ENCODE measurements at regions not wholly inside any gene's neighbourhood (a gene's known extent, or its start where the extent isn't known, plus 50 kb on each side); places are given as distances from the start of the nearest gene placed in this dataset.
"Not testable (repeated sequence)": the region's sequence is repeated elsewhere in the genome, so short reads cannot be mapped to it uniquely, and the experiment has no call there.

DNA sequence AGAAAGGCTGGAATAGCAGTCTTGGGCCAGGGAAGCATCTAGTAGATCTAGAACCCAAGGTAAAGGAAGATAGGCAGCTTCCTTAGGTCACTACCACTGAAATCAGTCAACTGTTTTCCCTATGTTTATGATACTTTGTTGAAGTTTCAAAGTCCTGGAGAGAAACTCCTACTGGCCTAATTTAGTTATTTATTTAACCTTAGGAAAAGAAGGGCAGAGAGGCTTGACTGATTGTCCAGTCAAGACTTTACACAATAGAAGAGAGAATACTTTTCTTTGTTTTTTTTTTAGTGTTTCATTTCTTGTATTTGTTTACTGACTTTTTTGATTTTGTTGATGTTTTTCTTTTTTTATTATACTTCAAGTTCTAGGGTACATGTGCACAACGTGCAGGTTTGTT is 138.9 kb upstream of the PHYHIPL start:
- DNase-seq (ENCODE audit: low read depth in 2 of 2) = no peak

- DNase-seq (ENCODE audit: low read depth in 2 of 2) = not testable (repeated sequence)
These were observed 133.1 kb upstream of the PHYHIPL start for GRCh38 chr10:59043358-59043757.

DNA sequence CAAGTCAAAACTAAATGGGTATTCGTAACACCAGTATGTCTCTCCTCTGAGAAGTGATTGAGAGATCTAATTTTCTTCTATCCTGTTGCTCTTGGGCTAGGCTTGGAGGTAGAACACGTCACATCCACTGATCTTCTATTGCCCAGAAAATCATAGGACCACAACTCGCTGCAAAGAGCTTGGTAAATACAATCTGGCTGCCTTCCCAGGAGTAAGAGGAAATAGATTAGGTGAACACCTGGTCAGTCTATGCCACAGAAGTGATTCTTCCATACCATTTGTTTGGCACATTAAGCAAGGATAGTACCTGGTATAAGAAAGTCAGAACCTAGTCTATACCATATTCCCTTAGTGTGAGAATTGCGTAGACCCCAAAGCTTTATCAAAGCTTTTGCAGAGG is 129.3 kb upstream of the PHYHIPL start:
- no peak for DNase-seq (ENCODE audit: low read depth in 2 of 2)

DNA sequence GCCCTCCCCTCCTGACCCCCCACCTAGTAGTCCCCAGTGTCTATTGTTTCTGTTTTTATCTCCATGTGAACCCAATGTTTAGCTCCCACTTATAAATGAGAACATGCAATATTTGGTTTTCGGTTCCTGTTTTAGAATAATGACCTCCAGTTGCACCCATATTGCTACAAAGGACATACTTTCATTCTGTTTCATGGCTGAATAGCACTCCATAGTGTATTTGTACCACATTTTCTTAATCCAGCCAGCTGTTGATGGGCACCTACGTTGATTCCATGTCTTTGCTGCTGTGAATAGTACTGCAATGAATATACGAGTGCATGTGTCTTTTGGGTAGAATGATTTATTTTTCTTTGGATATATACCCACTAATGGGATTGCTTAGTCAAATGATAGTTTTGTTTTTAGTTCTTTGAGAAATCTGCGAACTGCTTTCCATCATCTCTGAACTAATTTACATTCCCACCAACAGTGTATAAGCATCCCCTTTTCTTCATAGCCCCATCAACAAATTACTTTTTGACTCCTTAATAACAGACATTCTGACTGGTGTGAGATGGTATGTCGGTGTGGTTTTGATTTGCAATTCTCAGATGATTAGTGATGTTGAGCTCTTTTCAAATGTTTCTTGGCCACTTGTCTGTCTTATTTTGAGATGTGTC is 128.4 kb upstream of the PHYHIPL start:
- no peak for DNase-seq (ENCODE audit: low read depth in 2 of 2)

- not testable (repeated sequence) for DNase-seq (ENCODE audit: low read depth in 2 of 2)
These were observed 122.9 kb upstream of the PHYHIPL start for GRCh38 chr10:59053502-59053901.

DNA sequence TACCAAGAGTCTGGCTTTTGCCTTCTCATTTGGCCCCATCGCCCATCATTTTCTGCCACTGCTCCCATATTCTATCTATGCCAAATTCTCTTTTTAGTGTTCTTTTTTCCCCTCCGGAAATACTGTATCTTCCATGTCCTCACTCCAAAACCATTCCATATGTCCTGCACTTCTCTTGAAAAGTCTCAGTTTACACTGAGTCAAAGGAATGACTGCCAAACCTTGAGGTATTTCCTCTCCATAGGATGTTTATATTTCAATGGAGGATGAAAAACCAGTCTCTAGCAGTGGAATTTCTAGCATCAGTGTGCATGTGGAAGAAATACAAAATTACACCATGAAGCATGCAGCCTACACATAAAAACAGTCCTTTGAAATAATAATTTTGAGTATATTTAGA is 121.4 kb upstream of the PHYHIPL start:
- no peak for DNase-seq (ENCODE audit: low read depth in 2 of 2)

- no peak for DNase-seq (ENCODE audit: low read depth in 2 of 2)
These were observed 119.1 kb upstream of the PHYHIPL start for GRCh38 chr10:59057345-59057744.

DNA sequence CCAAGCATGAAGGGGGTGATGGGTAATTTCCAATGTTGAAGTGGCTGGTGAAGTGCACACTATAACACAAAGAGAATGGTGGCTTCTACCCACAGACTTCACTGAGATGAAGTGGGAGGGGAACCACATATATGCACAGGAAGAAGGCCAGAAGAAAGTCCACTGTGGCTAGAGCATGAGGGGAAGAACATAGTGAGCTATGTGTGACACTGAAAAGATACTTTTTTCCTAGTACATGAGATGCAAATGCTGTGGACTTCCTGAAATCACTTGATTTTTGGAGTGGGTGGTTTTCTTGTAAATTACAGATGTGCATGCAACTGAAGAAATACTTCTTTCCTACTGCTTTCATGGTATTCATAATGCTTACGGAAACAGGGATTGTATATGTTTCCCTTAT is 115.6 kb upstream of the PHYHIPL start:
- DNase-seq (ENCODE audit: low read depth in 2 of 2) = no peak

- DNase-seq (ENCODE audit: low read depth in 2 of 2) = no peak
These were observed 113.0 kb upstream of the PHYHIPL start for GRCh38 chr10:59063491-59063890.

- DNase-seq (ENCODE audit: low read depth in 2 of 2) = no peak
These were observed 112.3 kb upstream of the PHYHIPL start for GRCh38 chr10:59064080-59064692.

DNA sequence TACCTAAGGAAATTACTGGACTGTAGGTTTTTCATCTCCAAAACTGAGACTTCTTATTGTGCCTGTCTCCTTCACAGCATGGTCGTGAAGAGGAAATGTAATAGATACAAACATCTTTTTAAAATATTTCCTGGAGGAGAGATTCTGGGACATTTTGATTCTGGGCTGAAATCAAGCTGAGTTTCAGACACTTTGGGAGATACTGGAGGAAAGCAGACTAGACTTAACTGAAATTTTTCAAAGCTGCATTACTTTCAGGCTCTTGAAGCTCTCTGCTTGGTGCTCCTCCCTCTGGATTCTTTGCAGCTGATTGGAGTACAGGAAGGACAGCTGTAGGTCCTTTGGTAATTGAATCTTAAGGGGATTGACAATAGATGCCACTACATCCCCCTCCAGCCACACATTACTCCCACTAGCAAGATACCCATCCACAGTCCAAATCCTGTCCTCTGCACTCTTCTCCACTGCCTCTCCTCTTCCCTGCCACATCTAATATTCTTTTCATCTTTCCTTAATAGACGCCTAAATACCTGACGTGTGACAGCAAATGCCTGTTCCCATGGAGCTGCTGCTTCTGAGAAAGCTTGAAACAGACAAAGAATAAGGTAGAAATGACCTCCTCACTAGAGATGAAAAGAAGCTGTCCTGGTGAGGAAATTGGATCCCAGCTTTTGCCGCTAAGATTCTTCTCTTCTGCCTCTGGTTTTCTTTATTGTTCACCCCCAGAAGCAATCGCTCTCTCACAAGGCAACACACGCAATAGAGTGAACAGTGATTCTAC is 111.5 kb upstream of the PHYHIPL start:
- no peak for DNase-seq (ENCODE audit: low read depth in 2 of 2)

DNA sequence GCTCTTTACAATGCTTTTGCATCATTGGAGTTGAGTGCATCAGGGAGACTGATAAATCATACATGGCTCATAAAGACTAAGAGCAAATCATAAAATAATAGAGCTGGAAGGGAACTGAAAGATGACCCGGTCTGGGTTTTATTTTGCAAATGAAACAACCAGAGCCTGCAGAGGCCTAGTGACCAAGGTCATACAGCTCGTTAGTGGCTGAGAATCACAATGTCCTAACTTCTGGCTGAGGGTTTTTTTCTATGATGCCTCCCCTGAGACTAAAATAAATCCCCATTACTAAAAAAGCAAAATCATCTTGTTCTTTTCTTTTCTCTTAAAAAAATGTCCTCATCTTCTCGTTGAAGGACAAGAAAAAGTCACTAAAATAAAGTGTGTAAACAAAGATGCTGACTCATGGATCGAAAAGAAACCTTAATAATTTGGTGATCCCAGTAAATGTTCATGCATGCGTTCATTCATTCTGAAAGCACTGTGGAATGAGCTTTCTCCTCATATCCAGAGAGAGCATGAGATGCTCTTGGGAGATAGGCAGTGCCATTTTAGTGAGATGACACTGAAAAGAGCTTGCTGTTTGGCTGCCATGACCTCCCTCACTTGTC is 107.8 kb upstream of the PHYHIPL start:
- no peak for DNase-seq (ENCODE audit: low read depth in 2 of 2)

DNA sequence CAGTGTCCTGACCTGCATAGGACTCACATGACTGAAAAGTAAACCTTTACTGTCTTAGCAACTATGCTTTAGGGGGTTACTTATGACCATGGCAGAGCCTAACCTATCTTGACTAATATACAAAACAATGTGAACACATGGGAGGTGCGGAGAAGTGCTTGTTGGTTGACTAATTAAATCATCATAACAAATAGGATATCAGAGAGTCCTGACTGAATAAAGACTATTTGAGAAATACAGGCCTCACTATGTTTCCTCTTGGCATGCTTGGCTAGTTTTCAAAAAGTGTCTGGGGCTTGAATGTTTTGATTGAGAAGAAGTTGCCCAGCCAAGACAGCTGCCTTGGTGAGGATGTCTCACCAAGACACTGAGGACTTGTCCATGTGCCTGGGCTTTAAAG is 104.4 kb upstream of the PHYHIPL start:
- no peak for DNase-seq (ENCODE audit: low read depth in 2 of 2)

- no peak for DNase-seq (ENCODE audit: low read depth in 2 of 2)
These were observed 102.9 kb upstream of the PHYHIPL start for GRCh38 chr10:59073456-59074053.

DNA sequence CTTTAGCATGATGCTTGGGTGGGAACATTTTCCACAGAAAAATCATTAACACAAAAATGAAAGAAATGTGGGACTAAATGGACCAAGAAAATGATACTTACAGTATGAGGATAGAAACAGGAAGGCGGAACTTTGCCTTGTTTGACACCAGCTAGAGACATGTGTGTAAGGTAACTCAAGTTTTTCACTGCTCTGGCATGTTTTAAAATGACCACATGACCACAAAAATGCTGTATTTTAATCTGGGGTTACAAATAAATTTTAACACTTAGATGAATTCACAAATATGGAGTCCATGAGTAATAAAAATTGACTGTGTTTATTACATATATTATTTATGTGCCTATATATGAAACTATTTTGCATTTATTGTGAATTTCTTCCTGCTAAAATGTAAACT is 100.9 kb upstream of the PHYHIPL start:
- no peak for DNase-seq (ENCODE audit: low read depth in 2 of 2)

- no peak for DNase-seq (ENCODE audit: low read depth in 2 of 2)
These were observed 98.6 kb upstream of the PHYHIPL start for GRCh38 chr10:59077855-59078254.

DNA sequence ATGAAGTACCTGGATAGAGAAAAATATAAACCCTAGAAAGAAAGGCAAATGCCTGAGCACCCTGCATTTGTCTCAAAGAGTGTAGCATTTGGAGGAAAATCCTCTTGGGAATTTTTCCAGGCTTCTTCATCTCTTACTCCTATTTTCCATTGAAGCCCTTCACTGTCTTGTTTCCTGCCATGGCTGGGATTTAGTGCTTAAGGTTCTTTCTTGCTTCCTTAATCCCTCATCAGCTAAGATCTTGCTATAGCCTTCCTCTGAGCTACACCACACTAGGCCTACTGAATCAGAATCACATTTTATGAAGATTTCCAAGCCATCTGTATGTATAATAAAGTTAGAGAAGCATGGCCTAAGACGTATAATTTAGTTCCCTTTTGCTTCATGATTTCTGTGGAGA is 97.5 kb upstream of the PHYHIPL start:
- no peak for DNase-seq (ENCODE audit: low read depth in 2 of 2)

DNA sequence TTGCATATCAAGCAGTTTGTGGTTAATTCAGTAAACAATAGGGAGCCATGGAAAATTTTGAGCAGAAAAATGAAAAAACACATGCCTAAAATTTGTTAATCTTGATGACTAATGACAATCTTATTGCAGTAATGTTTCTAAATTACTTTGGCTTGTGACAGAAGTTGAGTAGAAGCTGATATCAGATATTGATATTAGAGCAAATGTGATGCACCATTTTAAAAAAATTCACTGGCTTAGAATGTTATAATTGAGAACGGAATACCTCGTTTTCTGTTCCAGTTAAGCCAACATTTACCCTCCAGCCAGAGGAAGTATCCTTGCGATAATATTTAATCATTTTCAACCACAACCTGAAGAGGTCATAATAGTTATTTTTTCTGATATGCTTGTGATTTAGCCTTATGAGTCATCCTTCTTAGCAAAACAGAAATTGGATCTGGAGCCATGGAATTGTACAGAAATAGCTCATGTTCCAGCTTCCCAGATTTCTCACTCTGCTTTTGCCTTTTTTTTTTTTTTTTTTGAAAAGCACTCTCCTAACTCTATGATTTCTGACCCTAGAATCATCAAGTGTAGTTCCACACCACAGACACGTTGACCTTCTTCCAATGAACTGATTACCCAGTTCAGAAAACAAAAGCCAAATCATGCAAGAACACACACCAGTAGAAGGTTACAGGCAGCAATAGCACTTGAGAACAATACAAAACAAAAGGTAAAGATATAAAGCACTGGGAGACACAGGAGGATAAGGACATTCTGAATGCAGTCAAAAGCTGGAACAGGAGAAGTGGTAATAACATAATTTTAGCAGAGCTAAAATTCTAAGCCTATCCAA is 96.8 kb upstream of the PHYHIPL start:
- no peak for DNase-seq (ENCODE audit: low read depth in 2 of 2)

DNA sequence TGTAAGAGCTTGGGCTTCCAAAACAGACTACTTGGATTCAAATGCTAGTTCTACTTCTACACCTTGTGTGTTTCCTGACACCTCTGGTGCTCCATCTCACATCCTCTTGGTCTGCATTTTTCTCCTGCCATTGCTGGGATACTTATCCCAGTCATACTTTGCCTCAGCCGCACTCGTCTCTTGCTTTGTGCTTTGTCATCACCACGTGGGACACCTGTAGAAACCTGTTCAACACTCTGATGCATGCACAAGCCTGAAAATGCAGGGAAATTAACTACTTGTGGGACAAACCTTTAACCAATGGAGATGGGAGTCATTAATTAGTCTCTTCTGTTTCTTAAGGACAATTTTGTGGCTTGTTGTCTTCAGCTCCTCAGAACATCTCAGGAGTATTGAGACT is 94.2 kb upstream of the PHYHIPL start:
- no peak for DNase-seq (ENCODE audit: low read depth in 2 of 2)

DNA sequence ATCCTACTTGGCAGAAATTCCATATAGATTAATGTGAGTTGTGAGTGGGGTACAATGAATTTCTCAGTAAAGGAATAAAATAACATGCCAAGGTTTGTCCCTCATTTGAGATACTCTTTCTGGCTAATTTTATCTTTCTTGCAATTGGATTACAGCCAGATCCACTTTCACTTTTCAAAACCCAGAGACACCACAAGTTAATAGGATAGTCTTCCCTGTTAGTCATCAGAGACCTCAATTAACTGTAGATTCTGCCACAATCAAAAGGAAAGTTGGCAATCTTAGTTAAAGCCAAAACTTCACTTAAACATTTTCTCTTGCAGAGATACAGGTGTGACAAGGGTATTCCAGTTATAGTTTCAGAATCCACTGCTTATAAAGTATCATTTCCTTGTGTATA is 91.4 kb upstream of the PHYHIPL start:
- DNase-seq (ENCODE audit: low read depth in 2 of 2) = no peak
